ENCODE measurements at regions not wholly inside any gene's neighbourhood (a gene's known extent, or its start where the extent isn't known, plus 50 kb on each side); places are given as distances from the start of the nearest gene placed in this dataset.

GRCh38 chr2:94758546-94758945, 112.7 kb upstream of the TEKT4 start:
- no peak overlapping the region for H3K4me3 ChIP-seq (replicated peaks; ENCODE audit: insufficient read depth, low read length)
- DNase-seq (ENCODE audit: low read depth in 1 of 2, low spot score in 1 of 2) = no peak
- no peak overlapping the region for H3K27ac ChIP-seq (replicated peaks)
- no peaks in the 10 kb centered on the region for H3K27me3 ChIP-seq (ENCODE audit: insufficient read depth, poor library complexity, severe bottlenecking)
- TF ChIP-seq GABPA (IDR thresholded peaks at IDR 0.05; ENCODE audit: low read depth) = no peak
- no peak for TF ChIP-seq SPI1 (IDR thresholded peaks at IDR 0.05; ENCODE audit: borderline replicate concordance, low read depth)
- TF ChIP-seq REST (IDR thresholded peaks at IDR 0.05; ENCODE audit: insufficient replicate concordance, low read depth) = no peak
- no peak for TF ChIP-seq CTCF (IDR thresholded peaks at IDR 0.05; ENCODE audit: insufficient read depth, low read length)
- no peak for TF ChIP-seq POLR2AphosphoS5 (IDR thresholded peaks at IDR 0.05; ENCODE audit: low read depth)

- peak in 1 of 2 experiments; percentile 16 for DNase-seq (ENCODE audit: low read depth in 1 of 2, low spot score in 1 of 2)
- Histone ChIP-seq H3K27me3 (ENCODE audit: insufficient read depth, poor library complexity, severe bottlenecking) (no peaks in the 10 kb centered on the region), H3K4me3 (replicated peaks; ENCODE audit: insufficient read depth, low read length) (no peak overlapping the region), H3K27ac (replicated peaks) (no peak overlapping the region)
- TF ChIP-seq CTCF (IDR thresholded peaks at IDR 0.05; ENCODE audit: insufficient read depth, low read length) (no peak), REST (IDR thresholded peaks at IDR 0.05; ENCODE audit: insufficient replicate concordance, low read depth) (peak; percentile 96)
These were observed 112.0 kb upstream of the TEKT4 start for GRCh38 chr2:94759211-94759610.

GRCh38 chr2:94762600-94762999, 108.6 kb upstream of the TEKT4 start:
- no peaks in the 10 kb centered on the region for H3K27me3 ChIP-seq (ENCODE audit: insufficient read depth, poor library complexity, severe bottlenecking)
- DNase-seq (ENCODE audit: low read depth in 1 of 2, low spot score in 1 of 2) = no peak

More at GRCh38 chr2:94762600-94762999, 108.6 kb upstream of the TEKT4 start:
- H3K27ac ChIP-seq (replicated peaks) = no peak overlapping the region
- TF ChIP-seq GABPA (IDR thresholded peaks at IDR 0.05; ENCODE audit: low read depth) (no peak), POLR2AphosphoS5 (IDR thresholded peaks at IDR 0.05; ENCODE audit: low read depth) (no peak), REST (IDR thresholded peaks at IDR 0.05; ENCODE audit: insufficient replicate concordance, low read depth) (peak; percentile 93)
- H3K4me3 ChIP-seq (replicated peaks; ENCODE audit: insufficient read depth, low read length) = no peak overlapping the region
